ENCODE measurements at regions not wholly inside any gene's neighbourhood (a gene's known extent, or its start where the extent isn't known, plus 50 kb on each side); places are given as distances from the start of the nearest gene placed in this dataset.

- Histone ChIP-seq H3K9me3 (ENCODE audit: control insufficient read depth in 2 of 2, insufficient read depth in 1 of 2, low read length in 1 of 2) (peaks cover 1 to 22% of the 10 kb centered on the region in 2 donors), H3K27me3 (ENCODE audit: control insufficient read depth in 2 of 2, insufficient read depth in 1 of 2, low read length in 1 of 2) (peaks cover 0 to 2% of the 10 kb centered on the region in 2 donors), H3K4me3 (ENCODE audit: low read length in 2 of 2) (no peak overlapping the region), H3K27ac (ENCODE audit: low read depth in 1 of 2, low read length in 1 of 2) (no peak overlapping the region), H3K36me3 (ENCODE audit: control insufficient read depth in 2 of 2, insufficient read depth in 2 of 2, low read length in 1 of 2) (no peaks in the 10 kb centered on the region), H3K4me1 (ENCODE audit: control insufficient read depth in 2 of 2, insufficient read depth in 2 of 2, low read length in 2 of 2) (peaks cover 3 to 32% of the 10 kb centered on the region in 2 donors)
- WGBS = 93% methylated on average over 12 of the region's 12 CpGs
- no peak for DNase-seq (ENCODE audit: low read depth in 6 of 9, low spot score in 9 of 9)
These were observed 92.5 kb upstream of the PRR5 start for GRCh38 chr22:44609400-44609988.

- peaks cover 0 to 2% of the 10 kb centered on the region in 2 donors for H3K27me3 ChIP-seq (ENCODE audit: control insufficient read depth in 2 of 2, insufficient read depth in 1 of 2, low read length in 1 of 2)
- H3K36me3 ChIP-seq (ENCODE audit: control insufficient read depth in 2 of 2, insufficient read depth in 2 of 2, low read length in 1 of 2) = no peaks in the 10 kb centered on the region
- H3K4me1 ChIP-seq (ENCODE audit: control insufficient read depth in 2 of 2, insufficient read depth in 2 of 2, low read length in 2 of 2) = peaks cover 3 to 32% of the 10 kb centered on the region in 2 donors
- H3K27ac ChIP-seq (ENCODE audit: low read depth in 1 of 2, low read length in 1 of 2) = no peak overlapping the region
- H3K9me3 ChIP-seq (ENCODE audit: control insufficient read depth in 2 of 2, insufficient read depth in 1 of 2, low read length in 1 of 2) = peaks cover 1 to 19% of the 10 kb centered on the region in 2 donors
- H3K4me3 ChIP-seq (ENCODE audit: low read length in 2 of 2) = no peak overlapping the region
- WGBS = 86% methylated on average over 13 of the region's 13 CpGs
- no peak for DNase-seq (ENCODE audit: low read depth in 6 of 9, low spot score in 9 of 9)
These were observed 93.2 kb upstream of the PRR5 start for GRCh38 chr22:44608597-44609399.

- Histone ChIP-seq H3K9me3 (ENCODE audit: control insufficient read depth in 2 of 2, insufficient read depth in 1 of 2, low read length in 1 of 2) (peaks cover 0 to 7% of the 10 kb centered on the region in 2 donors), H3K36me3 (ENCODE audit: control insufficient read depth in 2 of 2, insufficient read depth in 2 of 2, low read length in 1 of 2) (no peaks in the 10 kb centered on the region), H3K4me3 (ENCODE audit: low read length in 2 of 2) (no peak overlapping the region), H3K27me3 (ENCODE audit: control insufficient read depth in 2 of 2, insufficient read depth in 1 of 2, low read length in 1 of 2) (peaks cover 0 to 2% of the 10 kb centered on the region in 2 donors), H3K4me1 (ENCODE audit: control insufficient read depth in 2 of 2, insufficient read depth in 2 of 2, low read length in 2 of 2) (peaks cover 3 to 35% of the 10 kb centered on the region in 2 donors), H3K27ac (ENCODE audit: low read depth in 1 of 2, low read length in 1 of 2) (no peak overlapping the region)
- no peak for DNase-seq (ENCODE audit: low read depth in 6 of 9, low spot score in 9 of 9)
- WGBS = 87% methylated on average over 12 of the region's 12 CpGs
These were observed 95.9 kb upstream of the PRR5 start for GRCh38 chr22:44606126-44606525.

- no peak for DNase-seq (ENCODE audit: low read depth in 6 of 9, low spot score in 9 of 9)
- Histone ChIP-seq H3K9me3 (ENCODE audit: control insufficient read depth in 2 of 2, insufficient read depth in 1 of 2, low read length in 1 of 2) (peaks cover 0 to under 1% of the 10 kb centered on the region in 2 donors), H3K4me3 (ENCODE audit: low read length in 2 of 2) (no peak overlapping the region), H3K4me1 (ENCODE audit: control insufficient read depth in 2 of 2, insufficient read depth in 2 of 2, low read length in 2 of 2) (peaks cover 4 to 41% of the 10 kb centered on the region in 2 donors), H3K36me3 (ENCODE audit: control insufficient read depth in 2 of 2, insufficient read depth in 2 of 2, low read length in 1 of 2) (no peaks in the 10 kb centered on the region), H3K27ac (ENCODE audit: low read depth in 1 of 2, low read length in 1 of 2) (no peak overlapping the region), H3K27me3 (ENCODE audit: control insufficient read depth in 2 of 2, insufficient read depth in 1 of 2, low read length in 1 of 2) (peaks cover 0 to 2% of the 10 kb centered on the region in 2 donors)
- WGBS = 40% methylated on average over 9 of the region's 9 CpGs
These were observed 96.5 kb upstream of the PRR5 start for GRCh38 chr22:44605486-44605885.

GRCh38 chr22:44604991-44605390 lies 97.0 kb upstream of the PRR5 start:
- no peak for DNase-seq (ENCODE audit: low read depth in 6 of 9, low spot score in 9 of 9)
- 77% methylated on average over 6 of the region's 6 CpGs for WGBS
- no peaks in the 10 kb centered on the region for H3K36me3 ChIP-seq (ENCODE audit: control insufficient read depth in 2 of 2, insufficient read depth in 2 of 2, low read length in 1 of 2)
- peaks cover 0 to 2% of the 10 kb centered on the region in 2 donors for H3K27me3 ChIP-seq (ENCODE audit: control insufficient read depth in 2 of 2, insufficient read depth in 1 of 2, low read length in 1 of 2)
- peaks cover 5 to 46% of the 10 kb centered on the region in 2 donors for H3K4me1 ChIP-seq (ENCODE audit: control insufficient read depth in 2 of 2, insufficient read depth in 2 of 2, low read length in 2 of 2)
- no peak overlapping the region for H3K27ac ChIP-seq (ENCODE audit: low read depth in 1 of 2, low read length in 1 of 2)
- no peaks in the 10 kb centered on the region for H3K9me3 ChIP-seq (ENCODE audit: control insufficient read depth in 2 of 2, insufficient read depth in 1 of 2, low read length in 1 of 2)
- H3K4me3 ChIP-seq (ENCODE audit: low read length in 2 of 2) = no peak overlapping the region

GRCh38 chr22:44604455-44604854 lies 97.5 kb upstream of the PRR5 start:
- Histone ChIP-seq H3K27me3 (ENCODE audit: control insufficient read depth in 2 of 2, insufficient read depth in 1 of 2, low read length in 1 of 2) (peaks cover 0 to 2% of the 10 kb centered on the region in 2 donors), H3K36me3 (ENCODE audit: control insufficient read depth in 2 of 2, insufficient read depth in 2 of 2, low read length in 1 of 2) (no peaks in the 10 kb centered on the region), H3K4me1 (ENCODE audit: control insufficient read depth in 2 of 2, insufficient read depth in 2 of 2, low read length in 2 of 2) (peaks cover 5 to 49% of the 10 kb centered on the region in 2 donors), H3K27ac (ENCODE audit: low read depth in 1 of 2, low read length in 1 of 2) (no peak overlapping the region), H3K9me3 (ENCODE audit: control insufficient read depth in 2 of 2, insufficient read depth in 1 of 2, low read length in 1 of 2) (no peaks in the 10 kb centered on the region), H3K4me3 (ENCODE audit: low read length in 2 of 2) (no peak overlapping the region)
- no peak for DNase-seq (ENCODE audit: low read depth in 6 of 9, low spot score in 9 of 9)
- 91% methylated on average over 4 of the region's 4 CpGs for WGBS

- H3K4me3 ChIP-seq (ENCODE audit: low read length in 2 of 2) = no peak overlapping the region
- 95% methylated on average over 11 of the region's 11 CpGs for WGBS
- H3K36me3 ChIP-seq (ENCODE audit: control insufficient read depth in 2 of 2, insufficient read depth in 2 of 2, low read length in 1 of 2) = no peaks in the 10 kb centered on the region
- no peaks in the 10 kb centered on the region for H3K9me3 ChIP-seq (ENCODE audit: control insufficient read depth in 2 of 2, insufficient read depth in 1 of 2, low read length in 1 of 2)
- peaks cover 0 to 2% of the 10 kb centered on the region in 2 donors for H3K27me3 ChIP-seq (ENCODE audit: control insufficient read depth in 2 of 2, insufficient read depth in 1 of 2, low read length in 1 of 2)
- H3K27ac ChIP-seq (ENCODE audit: low read depth in 1 of 2, low read length in 1 of 2) = no peak overlapping the region
- H3K4me1 ChIP-seq (ENCODE audit: control insufficient read depth in 2 of 2, insufficient read depth in 2 of 2, low read length in 2 of 2) = peaks cover 5 to 53% of the 10 kb centered on the region in 2 donors
- no peak for DNase-seq (ENCODE audit: low read depth in 6 of 9, low spot score in 9 of 9)
These were observed 98.2 kb upstream of the PRR5 start for GRCh38 chr22:44603767-44604166.

- peaks cover 5 to 40% of the 10 kb centered on the region in 2 donors for H3K4me1 ChIP-seq (ENCODE audit: control insufficient read depth in 2 of 2, insufficient read depth in 2 of 2, low read length in 2 of 2)
- H3K4me3 ChIP-seq (ENCODE audit: low read length in 2 of 2) = no peak overlapping the region
- peaks cover 0 to 5% of the 10 kb centered on the region in 2 donors for H3K27me3 ChIP-seq (ENCODE audit: control insufficient read depth in 2 of 2, insufficient read depth in 1 of 2, low read length in 1 of 2)
- DNase-seq (ENCODE audit: low read depth in 6 of 9, low spot score in 9 of 9) = no peak
- 98% methylated on average over 5 of the region's 5 CpGs for whole genome bisulfite sequencing
- no peaks in the 10 kb centered on the region for H3K36me3 ChIP-seq (ENCODE audit: control insufficient read depth in 2 of 2, insufficient read depth in 2 of 2, low read length in 1 of 2)
- no peaks in the 10 kb centered on the region for H3K9me3 ChIP-seq (ENCODE audit: control insufficient read depth in 2 of 2, insufficient read depth in 1 of 2, low read length in 1 of 2)
- no peak overlapping the region for H3K27ac ChIP-seq (ENCODE audit: low read depth in 1 of 2, low read length in 1 of 2)
These were observed 100.3 kb upstream of the PRR5 start for GRCh38 chr22:44601725-44602124.

- DNase-seq (ENCODE audit: low read depth in 6 of 9, low spot score in 9 of 9) = no peak
- Histone ChIP-seq H3K27me3 (ENCODE audit: control insufficient read depth in 2 of 2, insufficient read depth in 1 of 2, low read length in 1 of 2) (peaks cover 0 to 10% of the 10 kb centered on the region in 2 donors), H3K36me3 (ENCODE audit: control insufficient read depth in 2 of 2, insufficient read depth in 2 of 2, low read length in 1 of 2) (no peaks in the 10 kb centered on the region), H3K4me3 (ENCODE audit: low read length in 2 of 2) (no peak overlapping the region), H3K27ac (ENCODE audit: low read depth in 1 of 2, low read length in 1 of 2) (no peak overlapping the region), H3K9me3 (ENCODE audit: control insufficient read depth in 2 of 2, insufficient read depth in 1 of 2, low read length in 1 of 2) (no peaks in the 10 kb centered on the region), H3K4me1 (ENCODE audit: control insufficient read depth in 2 of 2, insufficient read depth in 2 of 2, low read length in 2 of 2) (peaks cover 5 to 37% of the 10 kb centered on the region in 2 donors)
- WGBS = 91% methylated on average over 7 of the region's 7 CpGs
These were observed 100.8 kb upstream of the PRR5 start for GRCh38 chr22:44601189-44601588.

Measured in thymus (tissue), 11 donors.